ENCODE measurements at regions not wholly inside any gene's neighbourhood (a gene's known extent, or its start where the extent isn't known, plus 50 kb on each side); places are given as distances from the start of the nearest gene placed in this dataset.
A peak's percentile ranks its signal among the peaks of the same experiment; 100 is the strongest.

DNA sequence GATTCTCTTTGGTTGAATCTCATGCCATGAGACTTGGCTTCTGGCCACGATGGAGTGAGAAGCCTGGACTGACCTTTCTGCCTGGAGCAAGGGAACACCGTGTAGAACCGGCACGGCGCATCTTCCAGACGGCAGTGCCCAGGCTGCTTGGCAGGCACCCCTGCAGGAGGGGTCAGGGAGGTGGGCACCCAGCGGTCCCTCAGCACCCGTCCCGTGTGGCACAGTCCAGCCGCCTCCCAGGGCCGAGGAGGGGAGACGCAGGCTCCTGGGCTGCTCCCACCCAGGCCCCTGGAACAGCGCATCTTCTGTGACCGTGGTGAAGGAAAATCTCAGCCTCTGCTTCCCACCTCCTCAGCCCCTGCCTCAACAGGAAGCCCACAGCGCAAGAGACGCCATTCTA lies 95.7 kb downstream of the CMPK2 start:
- H3K4me3 ChIP-seq (ENCODE audit: low read length in 3 of 3), result no peak overlapping the region
- H3K27me3 ChIP-seq (ENCODE audit: control insufficient read depth in 3 of 3, insufficient read depth in 3 of 3, low read length in 3 of 3), result peaks cover 0 to 9% (median 0%) of the 10 kb centered on the region in 3 donors
- no peak overlapping the region for H3K27ac ChIP-seq (ENCODE audit: low read depth, low read length)
- H3K36me3 ChIP-seq (ENCODE audit: control insufficient read depth in 3 of 3, insufficient read depth in 3 of 3, low read length in 3 of 3), result no peaks in the 10 kb centered on the region
- no peaks in the 10 kb centered on the region for H3K4me1 ChIP-seq (ENCODE audit: control insufficient read depth in 3 of 3, insufficient read depth in 3 of 3, low read length in 3 of 3)
- H3K9me3 ChIP-seq (ENCODE audit: control insufficient read depth in 3 of 3, low read length in 3 of 3), result no peaks in the 10 kb centered on the region
- no peak overlapping the region for H3K9ac ChIP-seq (ENCODE audit: low read depth in 1 of 3, low read length in 3 of 3)

DNA sequence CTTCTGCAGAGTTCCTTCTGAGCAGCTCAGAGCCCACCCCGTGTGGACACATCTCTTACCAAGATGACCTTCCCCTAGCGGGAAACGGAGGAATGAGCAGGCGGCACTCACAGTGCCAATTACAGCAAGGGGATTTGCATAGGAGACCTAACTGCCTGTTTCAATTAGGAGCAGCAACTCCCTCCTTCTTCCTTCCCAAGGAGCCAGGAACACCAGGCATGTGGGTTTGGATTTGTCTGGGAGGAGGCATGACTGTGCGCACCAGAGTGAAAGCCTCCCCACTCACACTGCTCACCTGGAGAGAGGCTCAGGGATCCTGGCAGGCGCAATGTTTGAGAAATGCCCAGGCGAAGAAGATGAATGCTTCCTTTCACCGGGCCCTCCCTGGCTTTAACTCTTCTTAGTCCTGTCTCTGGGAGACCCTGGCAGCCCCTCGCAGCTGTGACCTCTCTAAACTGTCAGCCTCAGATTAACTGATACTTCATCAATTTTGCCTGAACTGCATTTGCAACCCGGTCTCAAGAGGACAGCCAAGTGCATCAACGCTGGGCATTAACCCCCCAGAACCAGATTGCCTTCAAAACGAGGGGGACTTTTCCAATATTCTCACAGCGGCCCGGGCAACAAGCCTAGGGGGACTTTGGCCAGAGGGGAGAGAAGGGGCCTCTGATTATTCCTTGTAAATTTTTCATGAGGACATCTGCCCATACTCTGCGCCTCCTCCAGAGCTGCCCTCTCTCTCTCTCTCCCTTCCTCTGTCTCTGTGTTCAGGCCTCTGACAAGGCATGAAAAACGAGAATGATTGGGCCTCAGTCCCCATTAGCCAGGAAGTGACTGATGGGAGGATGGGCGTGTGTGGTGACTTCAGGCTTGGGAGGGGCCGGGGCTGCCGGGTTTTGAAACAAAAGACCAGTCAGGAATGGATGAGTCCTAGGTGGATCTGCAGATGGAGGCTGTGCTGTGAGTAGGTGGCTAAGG lies 93.8 kb downstream of the CMPK2 start:
- Histone ChIP-seq H3K27ac (ENCODE audit: low read depth, low read length) (no peak overlapping the region), H3K4me3 (ENCODE audit: low read length in 3 of 3) (no peak overlapping the region), H3K36me3 (ENCODE audit: control insufficient read depth in 3 of 3, insufficient read depth in 3 of 3, low read length in 3 of 3) (no peaks in the 10 kb centered on the region), H3K27me3 (ENCODE audit: control insufficient read depth in 3 of 3, insufficient read depth in 3 of 3, low read length in 3 of 3) (peaks cover 0 to 9% (median 0%) of the 10 kb centered on the region in 3 donors), H3K4me1 (ENCODE audit: control insufficient read depth in 3 of 3, insufficient read depth in 3 of 3, low read length in 3 of 3) (no peaks in the 10 kb centered on the region), H3K9ac (ENCODE audit: low read depth in 1 of 3, low read length in 3 of 3) (no peak overlapping the region), H3K9me3 (ENCODE audit: control insufficient read depth in 3 of 3, low read length in 3 of 3) (no peaks in the 10 kb centered on the region)

DNA sequence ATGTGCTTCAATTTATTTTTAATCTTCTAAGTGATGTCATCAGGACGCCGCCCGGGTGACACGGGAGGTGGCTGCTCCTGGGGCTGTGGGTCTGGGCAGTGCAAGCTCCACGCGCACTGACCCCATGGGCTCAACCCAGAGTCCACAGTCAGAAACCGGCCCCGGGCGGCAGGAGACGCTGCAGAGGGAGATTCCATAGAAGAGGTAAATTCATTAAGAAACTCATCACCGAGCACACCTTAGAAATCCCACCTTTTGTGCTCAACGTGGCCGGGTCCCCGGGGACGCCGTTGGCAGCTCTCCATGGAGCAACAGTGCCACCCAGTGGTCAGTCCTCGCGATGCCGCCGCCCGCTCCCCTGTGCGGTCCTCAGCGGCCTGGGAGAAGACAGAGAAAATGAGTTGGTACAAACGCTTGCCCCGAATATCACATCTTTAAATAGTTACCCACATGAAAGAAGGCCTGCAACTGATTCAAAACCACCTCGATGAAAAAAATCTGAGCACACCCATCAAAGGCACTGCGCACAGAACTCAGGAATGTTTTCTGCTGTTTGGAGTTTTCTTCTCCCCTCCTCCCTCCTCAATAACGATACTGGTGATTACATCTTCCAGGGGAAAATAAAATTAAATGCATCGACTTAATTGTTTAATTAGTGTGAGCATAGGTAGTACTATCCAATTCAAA lies 92.6 kb downstream of the CMPK2 start:
- Histone ChIP-seq H3K27me3 (ENCODE audit: control insufficient read depth in 3 of 3, insufficient read depth in 3 of 3, low read length in 3 of 3) (peaks cover 0 to 9% (median 0%) of the 10 kb centered on the region in 3 donors), H3K36me3 (ENCODE audit: control insufficient read depth in 3 of 3, insufficient read depth in 3 of 3, low read length in 3 of 3) (no peaks in the 10 kb centered on the region), H3K9ac (ENCODE audit: low read depth in 1 of 3, low read length in 3 of 3) (no peak overlapping the region), H3K4me3 (ENCODE audit: low read length in 3 of 3) (peak overlapping the region in 1 of 3 donors; percentile 45), H3K27ac (ENCODE audit: low read depth, low read length) (no peak overlapping the region), H3K9me3 (ENCODE audit: control insufficient read depth in 3 of 3, low read length in 3 of 3) (no peaks in the 10 kb centered on the region), H3K4me1 (ENCODE audit: control insufficient read depth in 3 of 3, insufficient read depth in 3 of 3, low read length in 3 of 3) (no peaks in the 10 kb centered on the region)

DNA sequence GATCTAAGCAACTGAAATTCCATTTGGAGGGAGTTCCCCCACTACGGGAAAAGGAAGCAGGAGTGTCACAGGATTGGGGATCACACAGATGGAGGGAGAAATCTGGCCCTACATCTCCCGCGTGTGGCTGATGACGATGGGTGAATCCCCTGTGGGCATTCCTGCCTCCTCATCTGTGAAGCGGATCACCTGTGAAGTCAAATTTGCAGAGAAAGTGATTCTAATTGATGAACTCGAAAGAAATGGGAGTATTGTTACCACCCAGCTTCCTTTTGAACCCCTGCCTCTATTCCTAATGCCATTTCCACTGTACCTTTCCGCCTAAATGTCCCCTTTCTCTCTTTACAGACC lies 92.0 kb downstream of the CMPK2 start:
- Histone ChIP-seq H3K4me1 (ENCODE audit: control insufficient read depth in 3 of 3, insufficient read depth in 3 of 3, low read length in 3 of 3) (no peaks in the 10 kb centered on the region), H3K27me3 (ENCODE audit: control insufficient read depth in 3 of 3, insufficient read depth in 3 of 3, low read length in 3 of 3) (peaks cover 0 to 9% (median 0%) of the 10 kb centered on the region in 3 donors), H3K27ac (ENCODE audit: low read depth, low read length) (no peak overlapping the region), H3K36me3 (ENCODE audit: control insufficient read depth in 3 of 3, insufficient read depth in 3 of 3, low read length in 3 of 3) (no peaks in the 10 kb centered on the region), H3K9ac (ENCODE audit: low read depth in 1 of 3, low read length in 3 of 3) (no peak overlapping the region), H3K9me3 (ENCODE audit: control insufficient read depth in 3 of 3, low read length in 3 of 3) (no peaks in the 10 kb centered on the region), H3K4me3 (ENCODE audit: low read length in 3 of 3) (no peak overlapping the region)

DNA sequence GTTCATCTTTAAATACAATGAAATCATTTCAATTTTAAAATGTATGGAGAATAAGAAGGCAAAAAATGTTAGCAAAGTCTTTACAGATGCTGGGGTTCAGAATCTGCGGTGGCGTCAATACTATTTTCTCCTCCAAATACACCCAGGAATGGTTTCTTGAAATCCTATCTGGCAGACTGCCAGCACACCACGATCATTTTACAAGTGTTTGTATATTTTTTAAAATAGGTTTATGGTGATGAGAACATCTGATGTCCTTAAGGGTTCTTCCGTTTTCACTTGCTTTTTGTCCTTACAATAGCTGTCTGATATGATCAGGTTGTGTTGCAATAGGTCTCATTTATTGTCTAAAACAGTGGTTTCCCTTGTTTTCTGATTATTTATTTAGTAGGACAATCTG lies 89.6 kb downstream of the CMPK2 start:
- no peak overlapping the region for H3K4me3 ChIP-seq (ENCODE audit: low read length in 3 of 3)
- peaks cover 0 to 6% (median 0%) of the 10 kb centered on the region in 3 donors for H3K27me3 ChIP-seq (ENCODE audit: control insufficient read depth in 3 of 3, insufficient read depth in 3 of 3, low read length in 3 of 3)
- H3K9ac ChIP-seq (ENCODE audit: low read depth in 1 of 3, low read length in 3 of 3), result no peak overlapping the region
- H3K4me1 ChIP-seq (ENCODE audit: control insufficient read depth in 3 of 3, insufficient read depth in 3 of 3, low read length in 3 of 3), result peaks cover 2 to 5% (median 2%) of the 10 kb centered on the region in 3 donors
- H3K36me3 ChIP-seq (ENCODE audit: control insufficient read depth in 3 of 3, insufficient read depth in 3 of 3, low read length in 3 of 3), result no peaks in the 10 kb centered on the region
- H3K27ac ChIP-seq (ENCODE audit: low read depth, low read length), result no peak overlapping the region
- H3K9me3 ChIP-seq (ENCODE audit: control insufficient read depth in 3 of 3, low read length in 3 of 3), result no peaks in the 10 kb centered on the region

DNA sequence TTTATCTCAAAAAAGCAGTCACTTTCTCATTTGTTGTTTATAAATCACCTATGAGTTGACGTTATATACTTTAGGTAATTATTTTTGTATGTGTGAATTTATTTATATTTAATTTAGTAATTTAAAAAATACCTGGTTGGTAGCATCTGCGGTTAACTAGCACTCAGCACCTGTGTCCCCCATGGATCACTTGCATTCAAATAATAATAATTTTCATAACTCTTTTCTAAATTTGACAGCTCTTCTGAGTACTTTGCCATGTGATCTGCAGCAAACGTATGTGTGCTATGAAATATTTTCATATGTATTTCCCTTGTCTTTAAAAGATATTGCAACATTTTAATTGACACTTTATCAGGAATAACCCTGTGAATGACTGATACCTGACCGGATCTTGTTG lies 88.1 kb downstream of the CMPK2 start:
- H3K9ac ChIP-seq (ENCODE audit: low read depth in 1 of 3, low read length in 3 of 3), result no peak overlapping the region

DNA sequence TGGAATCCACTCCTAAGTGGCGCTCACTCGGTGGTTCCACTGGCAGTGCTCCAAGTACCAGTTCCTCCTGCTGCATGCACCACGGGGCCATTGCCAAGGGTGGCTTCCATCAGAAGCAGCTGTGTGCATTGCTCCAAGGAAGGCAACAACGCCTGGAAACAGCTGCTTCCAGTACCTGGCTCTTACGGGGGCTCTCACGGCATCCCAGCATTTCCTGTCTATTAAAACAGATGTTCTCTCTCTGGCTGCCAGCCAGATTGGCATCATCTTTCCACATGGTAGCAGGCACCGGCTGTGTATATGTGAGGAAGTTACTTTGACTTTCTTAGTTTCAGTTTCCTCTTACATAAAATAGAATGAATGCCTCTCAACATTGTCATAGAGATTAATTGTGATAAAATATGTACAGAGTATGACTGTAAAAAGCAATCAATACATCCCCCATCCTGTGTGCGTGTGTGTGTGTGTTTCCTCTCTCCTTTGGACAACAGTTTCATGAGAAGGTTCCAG lies 84.9 kb downstream of the CMPK2 start:
- Histone ChIP-seq H3K27ac (ENCODE audit: low read depth, low read length) (no peak overlapping the region), H3K4me1 (ENCODE audit: control insufficient read depth in 3 of 3, insufficient read depth in 3 of 3, low read length in 3 of 3) (peaks cover 2 to 14% (median 7%) of the 10 kb centered on the region in 3 donors), H3K4me3 (ENCODE audit: low read length in 3 of 3) (peak overlapping the region in 1 of 3 donors; percentile 34), H3K27me3 (ENCODE audit: control insufficient read depth in 3 of 3, insufficient read depth in 3 of 3, low read length in 3 of 3) (peaks cover 0 to 3% (median 0%) of the 10 kb centered on the region in 3 donors), H3K36me3 (ENCODE audit: control insufficient read depth in 3 of 3, insufficient read depth in 3 of 3, low read length in 3 of 3) (no peaks in the 10 kb centered on the region), H3K9ac (ENCODE audit: low read depth in 1 of 3, low read length in 3 of 3) (no peak overlapping the region), H3K9me3 (ENCODE audit: control insufficient read depth in 3 of 3, low read length in 3 of 3) (no peaks in the 10 kb centered on the region)

More for the DNA sequence above, 88.1 kb downstream of the CMPK2 start:
- peaks cover 0 to 6% (median 0%) of the 10 kb centered on the region in 3 donors for H3K27me3 ChIP-seq (ENCODE audit: control insufficient read depth in 3 of 3, insufficient read depth in 3 of 3, low read length in 3 of 3)
- H3K4me3 ChIP-seq (ENCODE audit: low read length in 3 of 3), result no peak overlapping the region
- H3K27ac ChIP-seq (ENCODE audit: low read depth, low read length), result no peak overlapping the region
- H3K9me3 ChIP-seq (ENCODE audit: control insufficient read depth in 3 of 3, low read length in 3 of 3), result no peaks in the 10 kb centered on the region
- H3K36me3 ChIP-seq (ENCODE audit: control insufficient read depth in 3 of 3, insufficient read depth in 3 of 3, low read length in 3 of 3), result no peaks in the 10 kb centered on the region
- peaks cover 2 to 14% (median 7%) of the 10 kb centered on the region in 3 donors for H3K4me1 ChIP-seq (ENCODE audit: control insufficient read depth in 3 of 3, insufficient read depth in 3 of 3, low read length in 3 of 3)

DNA sequence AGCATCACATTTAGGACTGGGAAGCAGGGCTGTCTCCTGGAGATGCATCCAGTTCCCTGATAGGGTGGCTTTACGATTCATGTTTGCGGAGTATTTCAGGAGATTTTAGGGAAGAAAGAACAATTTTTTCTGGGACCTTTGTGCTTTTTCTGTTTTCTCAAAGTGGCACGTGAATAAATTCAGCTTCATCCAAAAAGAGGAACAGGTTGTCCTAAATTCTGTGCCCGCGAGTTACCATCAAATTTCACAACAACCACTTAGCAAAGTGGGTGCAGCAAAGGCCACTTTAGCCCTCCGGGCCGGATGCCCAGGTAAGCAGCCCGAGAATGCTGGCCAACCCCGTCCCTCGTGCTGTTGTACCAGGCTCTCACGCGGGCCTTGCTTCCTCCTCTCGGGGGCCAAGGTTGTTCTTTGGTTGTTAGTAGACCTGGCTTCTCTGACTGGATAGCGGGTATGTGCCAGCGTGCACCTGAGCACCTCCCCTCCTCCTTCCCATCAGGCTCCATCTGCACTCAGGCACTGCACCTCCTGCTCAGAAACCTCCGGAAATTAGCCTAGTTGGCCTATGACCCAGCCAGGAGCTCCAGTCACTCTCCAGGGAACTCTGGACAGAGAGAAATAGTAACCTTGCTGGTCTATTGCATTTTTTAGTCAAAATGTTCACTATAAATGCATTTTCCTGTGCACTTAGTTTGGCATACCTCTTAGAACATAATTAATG lies 83.0 kb downstream of the CMPK2 start:
- no peaks in the 10 kb centered on the region for H3K36me3 ChIP-seq (ENCODE audit: control insufficient read depth in 3 of 3, insufficient read depth in 3 of 3, low read length in 3 of 3)
- no peak overlapping the region for H3K4me3 ChIP-seq (ENCODE audit: low read length in 3 of 3)
- peaks cover 0 to 6% (median 0%) of the 10 kb centered on the region in 3 donors for H3K27me3 ChIP-seq (ENCODE audit: control insufficient read depth in 3 of 3, insufficient read depth in 3 of 3, low read length in 3 of 3)
- no peak overlapping the region for H3K27ac ChIP-seq (ENCODE audit: low read depth, low read length)
- no peak overlapping the region for H3K9ac ChIP-seq (ENCODE audit: low read depth in 1 of 3, low read length in 3 of 3)
- H3K4me1 ChIP-seq (ENCODE audit: control insufficient read depth in 3 of 3, insufficient read depth in 3 of 3, low read length in 3 of 3), result peaks cover 2 to 14% (median 7%) of the 10 kb centered on the region in 3 donors
- H3K9me3 ChIP-seq (ENCODE audit: control insufficient read depth in 3 of 3, low read length in 3 of 3), result no peaks in the 10 kb centered on the region

DNA sequence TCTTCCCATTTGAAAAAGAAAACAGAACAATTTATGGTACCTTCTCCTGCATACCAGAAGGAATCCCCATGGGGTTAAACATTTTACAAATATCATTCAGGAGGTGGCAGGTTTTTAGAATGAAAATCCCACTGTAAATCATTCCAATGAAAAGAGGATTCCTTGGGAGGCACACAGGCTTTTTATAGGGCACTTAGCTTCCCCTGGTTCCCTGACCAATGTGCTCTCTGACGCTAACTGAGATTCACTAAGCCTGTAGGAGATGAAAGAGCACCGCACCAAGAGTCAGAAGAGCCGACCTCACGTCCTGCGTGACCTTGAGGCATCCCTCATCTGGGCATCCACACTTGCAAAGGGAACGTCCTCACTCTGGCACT lies 82.5 kb downstream of the CMPK2 start:
- H3K4me3 ChIP-seq (ENCODE audit: low read length in 3 of 3), result no peak overlapping the region
- peaks cover 2 to 14% (median 7%) of the 10 kb centered on the region in 3 donors for H3K4me1 ChIP-seq (ENCODE audit: control insufficient read depth in 3 of 3, insufficient read depth in 3 of 3, low read length in 3 of 3)
- H3K9ac ChIP-seq (ENCODE audit: low read depth in 1 of 3, low read length in 3 of 3), result no peak overlapping the region
- H3K27me3 ChIP-seq (ENCODE audit: control insufficient read depth in 3 of 3, insufficient read depth in 3 of 3, low read length in 3 of 3), result peaks cover 0 to 6% (median 0%) of the 10 kb centered on the region in 3 donors
- no peaks in the 10 kb centered on the region for H3K9me3 ChIP-seq (ENCODE audit: control insufficient read depth in 3 of 3, low read length in 3 of 3)
- no peaks in the 10 kb centered on the region for H3K36me3 ChIP-seq (ENCODE audit: control insufficient read depth in 3 of 3, insufficient read depth in 3 of 3, low read length in 3 of 3)
- H3K27ac ChIP-seq (ENCODE audit: low read depth, low read length), result no peak overlapping the region

Data from skeletal muscle tissue (tissue), 3 donors.